ENCODE measurements at regions not wholly inside any gene's neighbourhood (a gene's known extent, or its start where the extent isn't known, plus 50 kb on each side); places are given as distances from the start of the nearest gene placed in this dataset.

- Histone ChIP-seq H3K9me3 (ENCODE audit: control insufficient read depth, insufficient read depth, low read length) (no peaks in the 10 kb centered on the region), H3K27me3 (ENCODE audit: control insufficient read depth, low read length) (peaks cover 10% of the 10 kb centered on the region), H3K4me3 (ENCODE audit: low read length) (no peak overlapping the region), H3K79me2 (ENCODE audit: control insufficient read depth, low read length) (no peaks in the 10 kb centered on the region), H3K9me2 (replicated peaks; ENCODE audit: control insufficient read depth, low read length) (no peaks in the 10 kb centered on the region), H3K36me3 (ENCODE audit: control insufficient read depth, low read length) (no peaks in the 10 kb centered on the region), H3K27ac (ENCODE audit: low read depth, low read length) (no peak overlapping the region), H4K20me1 (ENCODE audit: control insufficient read depth, insufficient read depth, low read depth, low read length) (no peaks in the 10 kb centered on the region), H3F3A (ENCODE audit: control insufficient read depth, insufficient read depth) (no peaks in the 10 kb centered on the region), H3K4me1 (ENCODE audit: control insufficient read depth, low read length) (no peaks in the 10 kb centered on the region), H3K4me2 (ENCODE audit: low read length) (no peak overlapping the region)
- TF ChIP-seq CTCF (IDR thresholded peaks at IDR 0.05; ENCODE audit: low read depth, low read length, poor library complexity, severe bottlenecking) (no peak), EZH2phosphoT487 (IDR thresholded peaks at IDR 0.05; ENCODE audit: borderline replicate concordance, low read length) (no peak)
Measured at GRCh38 chr2:128490321-128490720, 171.7 kb upstream of the HS6ST1 start.

GRCh38 chr2:128490881-128491691 is 172.4 kb upstream of the HS6ST1 start:
- peaks cover 10% of the 10 kb centered on the region for H3K27me3 ChIP-seq (ENCODE audit: control insufficient read depth, low read length)
- no peak overlapping the region for H3K27ac ChIP-seq (ENCODE audit: low read depth, low read length)
- H3K9me2 ChIP-seq (replicated peaks; ENCODE audit: control insufficient read depth, low read length) = no peaks in the 10 kb centered on the region
- no peak overlapping the region for H3K4me2 ChIP-seq (ENCODE audit: low read length)
- H3K4me1 ChIP-seq (ENCODE audit: control insufficient read depth, low read length) = no peaks in the 10 kb centered on the region
- H4K20me1 ChIP-seq (ENCODE audit: control insufficient read depth, insufficient read depth, low read depth, low read length) = no peaks in the 10 kb centered on the region
- no peaks in the 10 kb centered on the region for H3K36me3 ChIP-seq (ENCODE audit: control insufficient read depth, low read length)
- H3K79me2 ChIP-seq (ENCODE audit: control insufficient read depth, low read length) = no peaks in the 10 kb centered on the region
- no peak overlapping the region for H3K4me3 ChIP-seq (ENCODE audit: low read length)
- TF ChIP-seq CTCF (IDR thresholded peaks at IDR 0.05; ENCODE audit: low read depth, low read length, poor library complexity, severe bottlenecking) = no peak
- TF ChIP-seq EZH2phosphoT487 (IDR thresholded peaks at IDR 0.05; ENCODE audit: borderline replicate concordance, low read length) = no peak
- no peaks in the 10 kb centered on the region for H3F3A ChIP-seq (ENCODE audit: control insufficient read depth, insufficient read depth)
- H3K9me3 ChIP-seq (ENCODE audit: control insufficient read depth, insufficient read depth, low read length) = no peaks in the 10 kb centered on the region

GRCh38 chr2:128491692-128492244 is 173.1 kb upstream of the HS6ST1 start:
- Histone ChIP-seq H3K9me2 (replicated peaks; ENCODE audit: control insufficient read depth, low read length) (no peaks in the 10 kb centered on the region), H3F3A (ENCODE audit: control insufficient read depth, insufficient read depth) (no peaks in the 10 kb centered on the region), H3K9me3 (ENCODE audit: control insufficient read depth, insufficient read depth, low read length) (no peaks in the 10 kb centered on the region), H3K36me3 (ENCODE audit: control insufficient read depth, low read length) (no peaks in the 10 kb centered on the region), H3K4me2 (ENCODE audit: low read length) (no peak overlapping the region), H3K4me1 (ENCODE audit: control insufficient read depth, low read length) (no peaks in the 10 kb centered on the region), H3K27ac (ENCODE audit: low read depth, low read length) (no peak overlapping the region), H3K4me3 (ENCODE audit: low read length) (no peak overlapping the region), H3K79me2 (ENCODE audit: control insufficient read depth, low read length) (no peaks in the 10 kb centered on the region), H3K27me3 (ENCODE audit: control insufficient read depth, low read length) (peaks cover 10% of the 10 kb centered on the region), H4K20me1 (ENCODE audit: control insufficient read depth, insufficient read depth, low read depth, low read length) (no peaks in the 10 kb centered on the region)
- TF ChIP-seq CTCF (IDR thresholded peaks at IDR 0.05; ENCODE audit: low read depth, low read length, poor library complexity, severe bottlenecking) = no peak

Data from DOHH2 (cell line).